ENCODE measurements at regions not wholly inside any gene's neighbourhood (a gene's known extent, or its start where the extent isn't known, plus 50 kb on each side); places are given as distances from the start of the nearest gene placed in this dataset.

GRCh38 chr4:11730545-11730944 is 301.9 kb upstream of the HS3ST1 start:
- DNase-seq (ENCODE audit: extremely low read depth, low read depth), result no peak
- TF ChIP-seq CTCF (IDR thresholded peaks at IDR 0.05; ENCODE audit: low read depth, low read length), result no peak

GRCh38 chr4:11729548-11729947 is 300.9 kb upstream of the HS3ST1 start:
- no peak for DNase-seq (ENCODE audit: extremely low read depth, low read depth)
- no peak for TF ChIP-seq CTCF (IDR thresholded peaks at IDR 0.05; ENCODE audit: low read depth, low read length)

- no peak for TF ChIP-seq CTCF (IDR thresholded peaks at IDR 0.05; ENCODE audit: low read depth, low read length)
- no peak for DNase-seq (ENCODE audit: extremely low read depth, low read depth)
Measured at GRCh38 chr4:11727903-11728564, 299.3 kb upstream of the HS3ST1 start.

- DNase-seq (ENCODE audit: extremely low read depth, low read depth), result no peak
- no peak for TF ChIP-seq CTCF (IDR thresholded peaks at IDR 0.05; ENCODE audit: low read depth, low read length)
Measured at GRCh38 chr4:11724731-11725130, 296.0 kb upstream of the HS3ST1 start.

- DNase-seq (ENCODE audit: extremely low read depth, low read depth), result no peak
- TF ChIP-seq CTCF (IDR thresholded peaks at IDR 0.05; ENCODE audit: low read depth, low read length), result no peak
Measured at GRCh38 chr4:11722223-11722622, 293.5 kb upstream of the HS3ST1 start.

- no peak for DNase-seq (ENCODE audit: extremely low read depth, low read depth)
- TF ChIP-seq CTCF (IDR thresholded peaks at IDR 0.05; ENCODE audit: low read depth, low read length), result peak; percentile 52
Measured at GRCh38 chr4:11720292-11720691, 291.6 kb upstream of the HS3ST1 start.

GRCh38 chr4:11719879-11720278 is 291.2 kb upstream of the HS3ST1 start:
- TF ChIP-seq CTCF (IDR thresholded peaks at IDR 0.05; ENCODE audit: low read depth, low read length), result no peak
- DNase-seq (ENCODE audit: extremely low read depth, low read depth), result no peak
